COLO829 (cell line): ENCODE measurements at regions not wholly inside any gene's neighbourhood (a gene's known extent, or its start where the extent isn't known, plus 50 kb on each side); places are given as distances from the start of the nearest gene placed in this dataset.

Source experiments
- DNase-seq: peaks from one replicate; pipeline ENCODE4 v3.0.0; 2012; ENCODE audit warnings: low spot score

GRCh38 chr1:117260761-117261423 is 50.2 kb upstream of the VTCN1 start:
- DNase-seq, result no peak
